ENCODE measurements at regions not wholly inside any gene's neighbourhood (a gene's known extent, or its start where the extent isn't known, plus 50 kb on each side); places are given as distances from the start of the nearest gene placed in this dataset.

DNA sequence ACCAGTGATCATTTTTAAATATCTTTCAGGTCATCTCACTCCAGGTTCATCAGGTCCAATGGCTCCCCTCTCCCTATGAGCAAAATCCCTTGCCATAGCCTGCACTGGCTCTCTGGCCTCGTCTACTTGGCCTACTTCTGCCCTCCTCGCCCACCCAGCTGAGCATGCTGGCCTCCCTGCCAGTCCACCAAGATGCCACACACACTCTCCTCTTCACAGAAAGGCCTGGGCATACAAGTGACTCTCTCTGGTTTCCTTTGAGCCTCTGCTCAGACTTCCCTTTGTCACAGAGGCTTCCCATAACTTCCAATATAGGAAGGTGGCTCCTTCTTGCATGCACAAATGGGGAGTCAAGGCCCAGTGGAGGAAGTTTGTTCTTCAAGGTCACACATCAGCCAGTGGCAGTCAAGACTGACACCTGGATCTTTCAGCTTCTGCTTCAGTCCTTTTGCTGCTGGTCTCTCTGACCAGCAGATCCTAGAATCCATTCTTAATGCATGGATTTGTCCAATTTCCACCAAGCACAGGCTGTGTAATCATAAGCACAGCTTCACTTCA, 223.2 kb upstream of the HES1 start:
- TF ChIP-seq, protein P1, sequence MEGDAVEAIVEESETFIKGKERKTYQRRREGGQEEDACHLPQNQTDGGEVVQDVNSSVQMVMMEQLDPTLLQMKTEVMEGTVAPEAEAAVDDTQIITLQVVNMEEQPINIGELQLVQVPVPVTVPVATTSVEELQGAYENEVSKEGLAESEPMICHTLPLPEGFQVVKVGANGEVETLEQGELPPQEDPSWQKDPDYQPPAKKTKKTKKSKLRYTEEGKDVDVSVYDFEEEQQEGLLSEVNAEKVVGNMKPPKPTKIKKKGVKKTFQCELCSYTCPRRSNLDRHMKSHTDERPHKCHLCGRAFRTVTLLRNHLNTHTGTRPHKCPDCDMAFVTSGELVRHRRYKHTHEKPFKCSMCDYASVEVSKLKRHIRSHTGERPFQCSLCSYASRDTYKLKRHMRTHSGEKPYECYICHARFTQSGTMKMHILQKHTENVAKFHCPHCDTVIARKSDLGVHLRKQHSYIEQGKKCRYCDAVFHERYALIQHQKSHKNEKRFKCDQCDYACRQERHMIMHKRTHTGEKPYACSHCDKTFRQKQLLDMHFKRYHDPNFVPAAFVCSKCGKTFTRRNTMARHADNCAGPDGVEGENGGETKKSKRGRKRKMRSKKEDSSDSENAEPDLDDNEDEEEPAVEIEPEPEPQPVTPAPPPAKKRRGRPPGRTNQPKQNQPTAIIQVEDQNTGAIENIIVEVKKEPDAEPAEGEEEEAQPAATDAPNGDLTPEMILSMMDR (IDR thresholded peaks at IDR 0.05; ENCODE audit: extremely low read depth, insufficient read depth, missing control alignments): no peak
- in situ Hi-C loops (cut with MboI; ENCODE audit: low pct_unique_long_range_greater_than_20kb, low sequenced_read_pairs, unreplicated experiment): no loop called here
- DNase-seq (ENCODE audit: low spot score): no peak

DNA sequence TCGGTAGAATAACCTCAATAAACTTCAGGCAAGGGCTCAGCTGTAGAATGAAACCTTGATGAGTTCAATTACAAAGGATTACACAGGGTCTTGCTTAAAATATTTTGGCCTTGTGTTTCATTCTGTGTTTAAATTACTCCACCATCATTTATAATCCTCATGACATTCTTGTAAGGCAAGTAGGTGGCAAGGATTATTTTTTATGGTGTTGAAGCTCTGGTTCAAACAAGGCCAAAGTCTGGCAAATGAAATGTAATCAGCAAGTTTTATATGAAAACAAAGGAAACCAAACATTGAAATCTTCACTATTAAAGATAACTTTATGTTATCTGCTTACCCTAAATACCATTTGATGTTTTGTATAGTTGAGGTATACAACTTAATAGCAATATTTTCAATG, 221.3 kb upstream of the HES1 start:
- TF ChIP-seq, protein P1 (IDR thresholded peaks at IDR 0.05; ENCODE audit: extremely low read depth, insufficient read depth, missing control alignments): no peak
- no peak for DNase-seq (ENCODE audit: low spot score)
- in situ Hi-C loops (cut with MboI; ENCODE audit: low pct_unique_long_range_greater_than_20kb, low sequenced_read_pairs, unreplicated experiment): no loop called here

DNA sequence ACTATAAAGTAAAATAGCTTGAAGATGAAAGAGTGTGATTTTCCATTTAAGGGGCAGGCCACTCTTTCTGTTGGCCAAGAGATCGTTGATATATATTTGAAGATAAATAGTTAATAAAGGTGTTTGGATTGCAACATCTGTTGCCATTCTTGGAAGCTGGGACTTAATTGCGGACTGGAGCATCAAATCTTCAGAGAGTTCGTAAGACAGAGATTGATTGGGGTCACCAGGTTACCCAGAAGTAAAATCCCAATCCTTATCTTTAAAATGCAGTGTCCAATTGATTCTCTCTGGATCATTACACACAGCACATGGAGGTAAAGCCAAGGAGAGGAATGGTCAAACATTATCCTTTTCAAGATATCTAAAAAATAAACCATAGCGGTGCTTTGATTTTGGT, 220.8 kb upstream of the HES1 start:
- in situ Hi-C loops (cut with MboI; ENCODE audit: low pct_unique_long_range_greater_than_20kb, low sequenced_read_pairs, unreplicated experiment): no loop called here
- TF ChIP-seq, protein P1 (IDR thresholded peaks at IDR 0.05; ENCODE audit: extremely low read depth, insufficient read depth, missing control alignments): no peak
- DNase-seq (ENCODE audit: low spot score): no peak

DNA sequence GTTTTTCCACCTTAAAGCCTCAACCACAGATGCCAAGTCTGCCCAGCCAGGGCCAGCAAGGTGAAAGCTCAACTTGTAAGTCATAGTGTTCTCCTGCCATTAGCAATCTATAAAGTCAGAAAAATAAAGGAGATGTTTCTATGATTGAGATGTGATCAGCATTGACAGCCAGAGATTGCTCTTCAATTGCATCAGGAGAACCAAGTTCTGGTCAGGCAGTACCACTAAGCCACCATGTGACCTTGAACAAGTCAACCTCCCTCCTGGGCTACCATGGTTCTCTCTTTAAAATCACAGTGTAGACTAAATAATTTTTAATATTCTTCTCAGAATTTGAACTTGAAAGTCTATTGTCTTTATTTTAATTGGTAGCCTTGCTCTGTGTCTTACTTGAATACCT, 220.3 kb upstream of the HES1 start:
- TF ChIP-seq, protein P1 (IDR thresholded peaks at IDR 0.05; ENCODE audit: extremely low read depth, insufficient read depth, missing control alignments): no peak
- no peak for DNase-seq (ENCODE audit: low spot score)
- in situ Hi-C loops (cut with MboI; ENCODE audit: low pct_unique_long_range_greater_than_20kb, low sequenced_read_pairs, unreplicated experiment): no loop called here

DNA sequence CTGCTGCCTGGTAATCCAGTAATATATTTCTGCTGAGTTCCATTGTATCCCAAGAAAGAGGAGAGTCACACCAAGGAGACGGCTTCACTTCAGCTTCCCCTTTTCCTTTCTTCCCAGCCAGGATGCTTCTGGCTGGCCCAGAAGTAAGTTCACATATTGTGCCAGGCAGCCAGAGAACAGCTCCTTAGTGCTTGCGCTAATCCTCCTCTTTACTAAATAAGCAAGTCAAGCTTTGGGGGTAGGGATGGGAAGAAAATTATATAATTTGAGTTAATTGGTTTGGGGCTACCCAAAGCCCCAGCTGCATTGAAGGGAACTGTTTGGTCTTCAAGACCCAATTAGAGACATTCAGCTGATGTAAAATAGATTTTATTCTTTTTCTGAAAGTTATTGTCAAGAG, 218.8 kb upstream of the HES1 start:
- in situ Hi-C loops (cut with MboI; ENCODE audit: low pct_unique_long_range_greater_than_20kb, low sequenced_read_pairs, unreplicated experiment): no loop called here
- TF ChIP-seq, protein P1 (IDR thresholded peaks at IDR 0.05; ENCODE audit: extremely low read depth, insufficient read depth, missing control alignments): no peak

DNA sequence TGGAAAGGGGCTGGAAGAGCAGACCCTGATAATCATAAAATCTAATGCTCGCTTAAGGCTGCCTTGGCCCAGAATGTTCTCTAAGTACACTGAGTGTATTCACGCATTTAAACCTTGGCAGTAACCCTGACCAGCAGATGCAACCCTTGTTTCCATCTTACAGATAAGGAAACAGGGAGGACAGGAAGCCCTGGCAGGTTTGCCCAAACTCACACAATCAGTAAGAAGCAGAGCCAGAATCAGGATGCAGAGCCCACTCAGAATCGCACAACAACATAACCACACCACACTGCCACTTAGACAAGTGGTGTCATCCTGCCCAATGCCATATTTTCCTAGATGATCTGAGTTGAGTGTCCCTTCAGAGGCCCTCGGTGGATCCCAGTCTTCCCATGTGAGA, 214.5 kb upstream of the HES1 start:
- no peak for DNase-seq (ENCODE audit: low spot score)
- TF ChIP-seq, protein P1 (IDR thresholded peaks at IDR 0.05; ENCODE audit: extremely low read depth, insufficient read depth, missing control alignments): no peak
- in situ Hi-C loops (cut with MboI; ENCODE audit: low pct_unique_long_range_greater_than_20kb, low sequenced_read_pairs, unreplicated experiment): no loop called here

More for the DNA sequence above, 218.8 kb upstream of the HES1 start:
- DNase-seq (ENCODE audit: low spot score): no peak

All from GM13977 (cell line).